GM18858 (cell line): ENCODE measurements at regions not wholly inside any gene's neighbourhood (a gene's known extent, or its start where the extent isn't known, plus 50 kb on each side); places are given as distances from the start of the nearest gene placed in this dataset.

ENCODE experiments used
- ATAC-seq: cut with Tn5 transposase; IDR thresholded peaks from one replicate; pipeline ENCODE4 v1.9.1; 2021; ENCODE audit not compliant: unreplicated experiment

GRCh38 chr3:135849827-135850226 lies 115.7 kb upstream of the PPP2R3A start:
- no peak for ATAC-seq

DNA sequence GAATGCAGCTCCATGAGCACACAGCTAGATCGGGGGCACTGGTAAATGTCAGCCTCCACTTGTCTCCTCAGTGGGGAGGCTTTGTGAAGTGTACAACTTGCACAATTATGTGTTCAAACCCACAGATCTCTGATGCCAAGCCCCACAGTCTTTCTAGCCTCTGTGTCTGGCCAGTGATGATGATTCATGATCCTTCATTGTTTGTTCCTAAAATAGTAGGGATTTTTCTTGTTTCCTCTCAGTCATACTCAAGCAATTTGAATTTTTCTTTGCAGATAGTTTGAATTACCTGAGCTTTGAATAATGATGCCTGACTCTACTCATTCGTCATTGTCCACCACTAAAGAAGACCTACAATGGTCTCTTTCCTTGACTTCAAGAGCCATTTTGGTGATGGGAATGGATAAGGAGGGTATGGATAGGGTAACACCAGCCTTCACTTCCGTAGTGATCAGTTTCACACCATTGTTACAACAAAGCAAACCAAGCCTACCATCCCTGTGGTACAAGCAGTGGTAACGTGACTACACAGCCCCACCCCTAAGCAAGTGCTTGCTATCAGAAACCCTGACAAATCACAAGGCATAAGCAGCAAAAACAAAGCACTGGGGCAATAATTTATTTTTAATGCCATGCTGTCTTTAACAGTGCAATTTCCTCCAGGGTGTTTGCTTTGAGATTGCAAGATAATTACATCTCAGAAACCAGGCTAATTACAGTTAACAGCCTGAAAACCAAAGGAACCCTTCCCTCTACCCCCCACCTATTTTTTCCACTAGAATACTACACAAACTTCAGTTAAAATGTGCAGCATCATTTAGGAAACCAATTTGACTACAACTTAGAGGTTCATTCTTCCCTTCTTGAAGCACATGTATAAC lies 114.1 kb upstream of the PPP2R3A start:
- ATAC-seq = no peak

DNA sequence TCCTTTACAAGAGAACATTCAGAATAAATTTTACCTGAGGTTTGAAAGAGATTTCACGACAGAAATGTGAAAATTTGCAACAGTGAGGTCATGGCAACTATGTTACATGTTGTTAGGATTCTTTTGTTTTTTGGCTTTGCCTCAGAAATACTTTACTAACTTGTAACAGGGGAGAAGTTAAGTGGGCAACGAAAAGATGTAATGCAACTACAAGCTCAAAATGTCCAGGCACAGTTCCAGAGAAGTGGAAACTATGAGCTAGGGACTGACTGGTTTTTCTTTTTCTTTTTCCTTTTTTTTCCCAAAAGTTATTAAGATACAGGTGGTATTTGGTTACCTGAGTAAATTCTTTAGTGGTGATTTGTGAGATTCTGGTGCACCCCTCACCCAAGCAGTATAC lies 111.5 kb upstream of the PPP2R3A start:
- ATAC-seq = no peak

GRCh38 chr3:135860761-135861160 lies 104.8 kb upstream of the PPP2R3A start:
- no peak for ATAC-seq

DNA sequence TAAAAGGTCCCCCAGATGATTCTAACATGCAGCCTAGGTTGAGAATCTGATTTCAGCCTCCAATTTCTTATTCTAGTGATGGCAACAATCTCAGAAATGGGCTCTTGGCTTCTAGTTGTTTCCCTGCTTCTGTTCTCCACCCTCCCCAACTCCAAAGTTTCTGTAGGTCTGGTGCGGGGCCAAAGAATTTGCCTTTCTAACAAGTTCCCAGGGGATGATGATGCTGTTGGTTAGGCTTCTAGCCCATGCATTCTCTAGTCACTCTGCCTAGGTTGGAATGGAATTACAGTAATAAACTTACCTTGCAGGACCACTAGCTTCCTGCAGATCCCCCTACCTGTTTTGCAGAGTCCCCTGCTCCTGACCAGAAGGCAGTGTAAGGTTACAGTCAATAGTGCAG lies 103.2 kb upstream of the PPP2R3A start:
- ATAC-seq = no peak

DNA sequence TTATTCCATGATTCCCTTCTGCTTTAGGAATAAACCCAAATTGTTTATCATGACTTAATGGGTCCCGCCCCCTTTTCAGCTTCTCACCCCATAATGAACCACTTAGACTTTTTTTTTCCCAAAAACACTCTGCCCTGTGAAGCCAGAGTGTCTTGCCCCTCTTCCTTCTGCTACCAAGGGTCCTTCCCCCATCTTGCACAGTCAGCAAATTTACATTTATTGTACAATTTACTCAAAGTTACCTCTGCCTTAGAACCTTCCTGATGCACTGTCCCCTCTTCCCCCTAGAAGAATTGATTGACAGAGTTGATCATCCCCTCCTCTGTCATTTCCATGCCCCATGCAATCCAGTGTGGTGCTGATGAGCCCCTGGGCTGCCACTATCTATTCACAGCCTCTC lies 101.5 kb upstream of the PPP2R3A start:
- no peak for ATAC-seq

GRCh38 chr3:135865085-135865484 lies 100.4 kb upstream of the PPP2R3A start:
- ATAC-seq = no peak

GRCh38 chr3:135865553-135865952 lies 100.0 kb upstream of the PPP2R3A start:
- no peak for ATAC-seq

DNA sequence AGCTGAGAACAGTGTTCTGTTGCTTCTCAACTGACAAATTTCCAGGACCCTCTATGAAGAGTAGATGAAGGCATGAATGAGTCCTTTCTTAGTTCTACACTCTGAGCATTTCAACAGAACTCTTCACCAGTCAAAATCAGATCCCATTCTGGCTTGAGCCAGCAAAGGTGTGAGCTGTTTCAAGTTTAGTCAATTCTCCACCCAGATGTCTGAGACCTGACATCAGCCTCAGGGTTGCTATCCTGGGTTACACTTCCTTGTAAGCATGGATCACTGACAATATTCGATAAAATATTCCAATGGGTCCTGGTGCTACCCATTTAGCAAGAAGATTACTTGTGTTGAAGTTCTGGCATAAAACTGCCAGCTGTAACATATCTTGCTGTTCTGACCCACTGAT lies 97.6 kb upstream of the PPP2R3A start:
- ATAC-seq = no peak

DNA sequence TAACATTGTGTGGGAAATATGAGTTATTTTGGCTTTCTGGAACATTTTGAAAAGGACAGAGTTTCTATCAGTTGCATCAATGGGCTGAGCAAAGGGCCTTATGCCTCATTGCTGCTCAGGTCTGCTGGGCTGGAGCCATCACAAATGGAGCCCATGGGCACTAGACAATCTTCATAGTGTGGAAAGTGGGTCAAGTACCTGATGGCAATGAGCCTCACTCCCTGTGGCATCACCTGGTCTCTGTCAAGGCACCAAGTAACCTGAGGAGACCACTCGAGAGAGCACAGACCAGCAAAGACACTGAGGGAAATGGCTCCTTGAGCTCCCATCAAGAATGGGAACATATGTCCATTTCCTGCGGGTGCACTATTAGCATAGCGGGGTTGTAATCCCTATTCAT lies 96.7 kb upstream of the PPP2R3A start:
- ATAC-seq = no peak

DNA sequence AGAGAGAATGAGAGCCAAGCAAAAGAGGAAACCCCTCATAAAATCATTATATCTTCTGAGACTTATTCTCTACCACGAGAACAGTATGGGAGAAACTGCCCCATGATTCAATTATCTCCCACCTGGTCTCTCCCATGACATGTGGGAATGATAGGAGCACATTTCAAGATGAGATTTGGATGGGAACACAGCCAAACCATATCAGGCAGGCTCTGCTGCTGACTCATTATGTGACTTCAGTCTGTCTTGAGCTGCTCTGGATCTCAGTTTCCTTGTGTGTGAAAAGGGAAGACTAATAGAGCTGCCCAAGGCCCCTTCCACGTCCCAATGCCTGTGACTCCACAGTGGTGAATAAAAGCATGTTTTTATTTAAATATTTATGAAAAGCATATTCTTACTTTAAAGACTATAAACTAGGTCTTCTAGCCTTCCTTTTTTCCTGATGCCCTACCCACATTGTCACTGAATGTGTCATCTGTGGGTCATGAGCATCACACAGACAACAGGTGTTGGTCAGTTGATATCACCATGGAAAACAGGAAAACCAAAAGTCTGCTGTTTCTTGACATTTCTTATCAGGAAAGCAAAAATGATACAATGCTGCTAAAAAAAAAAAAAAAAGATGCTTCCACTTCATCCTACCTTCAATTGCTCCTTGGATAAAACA lies 96.0 kb upstream of the PPP2R3A start:
- ATAC-seq = no peak

DNA sequence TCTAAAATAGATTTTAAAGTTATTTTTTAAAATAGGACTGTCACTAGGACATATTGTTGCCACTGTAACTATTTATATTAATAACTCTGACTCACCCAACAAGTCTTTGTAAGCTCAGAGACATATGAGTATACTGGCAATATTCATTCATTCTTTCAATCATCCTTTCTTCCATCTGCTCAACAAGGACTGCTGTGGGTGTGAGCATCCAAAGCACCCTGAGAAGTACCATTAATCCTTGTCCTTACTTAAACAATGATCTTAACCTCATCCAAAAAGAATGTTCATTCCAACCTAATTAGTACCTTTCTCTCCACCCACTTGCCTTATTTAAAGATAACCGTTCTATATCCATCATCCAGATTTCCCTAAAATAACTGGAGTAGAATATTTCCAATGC lies 94.2 kb upstream of the PPP2R3A start:
- ATAC-seq = no peak

DNA sequence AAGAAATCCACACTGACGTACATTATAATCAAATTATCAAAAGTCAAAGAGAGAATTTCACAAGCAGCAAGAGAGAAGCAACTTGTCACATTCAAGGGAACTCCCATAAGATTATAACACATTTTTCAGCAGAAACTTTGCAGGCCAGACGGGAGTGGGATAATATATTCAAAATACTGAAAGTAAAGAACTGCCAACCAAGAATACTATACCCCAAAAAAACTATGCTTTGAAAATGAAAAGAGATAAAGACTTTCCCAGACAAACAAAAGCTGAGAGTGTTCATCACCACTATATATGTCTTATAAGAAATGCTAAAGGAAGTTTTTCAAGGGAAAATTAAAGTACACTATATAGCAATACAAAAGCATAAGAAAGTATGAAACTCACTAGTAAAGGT lies 91.5 kb upstream of the PPP2R3A start:
- ATAC-seq = no peak

DNA sequence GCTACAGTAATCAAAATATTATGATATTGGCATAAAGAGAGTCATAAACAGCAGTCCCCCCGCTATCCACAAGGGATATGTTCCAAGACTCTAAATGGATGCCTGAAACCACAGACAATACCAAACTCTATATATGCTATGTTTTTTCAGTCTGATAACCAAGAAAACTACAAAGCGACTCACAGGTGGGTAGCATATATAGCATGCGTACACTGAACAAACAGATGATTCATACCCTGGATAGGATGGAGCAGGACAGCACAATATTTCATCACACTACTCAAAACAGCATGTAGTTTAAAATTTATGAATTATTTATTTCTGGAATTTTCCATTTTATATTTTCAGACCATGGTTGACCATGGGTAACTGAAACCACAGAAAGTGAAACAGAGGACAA lies 87.0 kb upstream of the PPP2R3A start:
- no peak for ATAC-seq

DNA sequence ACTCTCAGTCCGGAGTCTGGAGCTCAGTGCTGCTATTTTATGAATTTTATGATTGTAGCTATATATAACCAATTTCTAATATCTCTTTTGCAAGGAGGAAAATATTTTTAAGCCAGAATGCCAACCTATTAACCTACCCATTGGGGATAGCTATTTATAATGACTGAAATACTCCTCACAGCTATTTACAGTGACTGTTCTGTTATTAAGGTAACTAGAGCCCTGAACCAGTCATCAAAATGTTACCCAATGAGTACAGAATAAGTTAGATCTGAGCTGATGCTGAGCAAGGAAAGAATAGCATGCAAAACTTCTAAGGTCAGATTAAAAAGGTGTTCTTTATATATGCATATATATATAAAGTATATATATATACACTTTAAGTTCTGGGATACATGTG lies 79.6 kb upstream of the PPP2R3A start:
- no peak for ATAC-seq

DNA sequence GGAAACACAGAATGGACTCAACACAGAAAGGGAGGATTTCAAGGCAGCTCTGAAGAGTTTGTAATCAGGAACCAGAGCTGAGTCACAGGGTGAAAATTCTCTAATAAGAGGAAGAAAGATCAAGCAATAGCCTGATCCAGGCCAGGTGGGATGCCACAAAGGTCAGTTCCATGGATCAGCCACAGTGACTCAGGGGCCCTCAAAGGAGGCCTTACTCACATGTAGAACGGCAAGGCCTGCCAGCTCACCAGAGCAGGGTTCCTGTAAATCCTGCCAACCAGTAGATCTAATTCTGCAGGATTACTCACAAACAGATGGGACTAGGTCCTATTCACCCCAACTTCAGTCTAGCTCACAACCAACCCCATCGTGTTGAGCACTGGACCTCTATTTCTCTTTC lies 78.3 kb upstream of the PPP2R3A start:
- no peak for ATAC-seq

DNA sequence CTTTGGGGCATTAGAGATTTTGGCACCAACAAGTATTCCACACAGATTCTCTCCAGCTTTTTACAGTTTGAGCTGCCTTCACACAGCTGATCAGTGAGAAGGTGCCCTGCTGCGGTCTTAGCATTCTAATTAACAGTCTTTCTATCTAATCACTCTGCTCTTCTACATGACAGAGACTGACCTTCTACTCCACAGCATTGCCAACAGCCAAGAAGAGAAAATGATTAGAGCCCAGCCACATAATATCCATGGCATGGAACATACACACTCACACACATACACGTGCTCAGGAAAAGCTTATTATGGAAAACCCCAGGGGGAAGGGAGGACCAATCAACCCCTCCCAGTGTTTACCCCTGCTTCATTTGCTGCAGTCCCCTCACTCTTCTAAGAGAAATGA lies 76.1 kb upstream of the PPP2R3A start:
- ATAC-seq = no peak

DNA sequence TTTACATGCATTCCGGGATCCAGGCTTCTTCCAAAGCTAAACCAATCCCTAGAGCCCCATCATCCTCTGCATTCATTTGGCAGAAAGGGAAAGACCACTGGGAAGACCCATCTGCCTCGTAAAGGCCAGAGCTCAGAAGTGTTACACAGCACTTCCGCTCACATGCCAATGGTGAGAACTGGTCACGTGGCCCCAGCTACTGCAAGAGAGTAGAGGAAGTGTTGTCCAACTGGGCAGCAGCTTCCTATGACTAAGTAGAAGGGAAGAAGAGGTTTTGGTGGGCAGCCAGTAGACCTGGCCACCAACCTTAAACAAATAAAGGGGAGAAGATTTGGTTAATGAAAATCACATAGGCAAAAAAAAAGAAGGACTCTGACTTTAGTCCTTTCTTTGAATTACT lies 74.4 kb upstream of the PPP2R3A start:
- no peak for ATAC-seq

DNA sequence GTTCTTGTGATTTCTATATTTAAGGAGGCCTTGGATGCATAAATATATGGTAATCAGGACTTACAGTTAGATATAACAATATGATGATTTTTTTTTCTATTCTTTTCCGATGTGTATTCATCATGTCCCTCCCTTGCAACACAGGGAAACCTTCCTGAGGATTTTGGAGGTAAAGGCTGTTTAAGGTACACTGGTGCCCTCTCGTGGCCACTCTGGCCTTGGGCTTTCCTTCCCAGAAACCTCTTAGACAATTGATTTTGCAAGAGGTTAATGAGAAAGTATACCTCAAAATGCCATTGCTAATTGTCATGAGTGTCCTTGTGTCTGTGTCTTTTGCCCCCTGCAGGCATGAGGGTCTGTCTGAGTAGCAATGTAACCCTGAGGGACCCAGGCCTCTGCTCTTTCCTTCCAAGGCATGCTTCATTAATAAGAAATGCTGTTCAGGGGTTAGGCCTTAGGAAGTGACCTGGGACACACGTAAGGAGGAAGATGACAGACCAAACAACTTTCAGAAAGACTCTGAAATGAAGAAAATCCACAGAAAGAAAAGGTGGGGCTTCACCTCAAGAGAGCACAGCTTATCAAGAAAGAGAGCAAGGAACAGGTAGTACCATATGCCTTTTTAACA lies 70.3 kb upstream of the PPP2R3A start:
- no peak for ATAC-seq

DNA sequence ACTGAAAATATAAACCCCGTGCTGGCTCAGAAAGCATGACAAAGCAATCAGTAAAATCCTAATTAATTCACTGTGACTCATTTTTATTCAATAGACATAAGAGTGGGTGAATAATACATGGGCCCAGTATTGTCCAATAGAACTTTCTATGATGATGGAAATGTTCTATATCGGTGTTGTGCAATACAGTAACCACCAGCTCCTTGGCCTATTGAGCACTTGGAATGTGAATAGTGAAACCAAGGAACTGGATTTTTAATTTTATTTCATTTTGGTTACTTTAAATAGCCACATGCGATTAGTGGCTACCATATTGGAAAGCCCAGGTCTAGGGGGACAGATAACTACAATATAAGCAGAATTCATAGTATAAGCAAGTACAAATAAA lies 69.8 kb upstream of the PPP2R3A start:
- ATAC-seq = no peak

DNA sequence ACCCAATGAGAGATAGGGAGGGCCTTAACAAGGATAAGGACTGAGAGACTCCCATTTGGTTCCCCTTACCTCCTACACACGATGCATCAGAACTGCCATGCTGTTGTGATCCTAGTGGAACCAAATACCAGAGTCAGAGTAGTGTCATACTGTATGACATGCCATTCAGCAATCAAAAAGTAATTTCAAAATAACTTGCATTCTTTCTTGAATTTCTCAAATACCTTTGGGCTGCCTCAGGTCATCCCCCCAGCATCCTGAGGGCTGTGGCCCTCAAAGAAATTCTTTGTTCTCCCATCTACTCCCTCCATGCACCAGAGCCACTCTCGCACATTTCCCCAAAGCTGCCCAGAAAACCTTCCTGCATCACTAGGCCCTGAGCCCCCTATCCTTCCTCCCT lies 68.9 kb upstream of the PPP2R3A start:
- ATAC-seq = no peak

- ATAC-seq = no peak
These were observed 67.8 kb upstream of the PPP2R3A start for GRCh38 chr3:135897715-135898114.
